ENCODE measurements at regions not wholly inside any gene's neighbourhood (a gene's known extent, or its start where the extent isn't known, plus 50 kb on each side); places are given as distances from the start of the nearest gene placed in this dataset.

DNA sequence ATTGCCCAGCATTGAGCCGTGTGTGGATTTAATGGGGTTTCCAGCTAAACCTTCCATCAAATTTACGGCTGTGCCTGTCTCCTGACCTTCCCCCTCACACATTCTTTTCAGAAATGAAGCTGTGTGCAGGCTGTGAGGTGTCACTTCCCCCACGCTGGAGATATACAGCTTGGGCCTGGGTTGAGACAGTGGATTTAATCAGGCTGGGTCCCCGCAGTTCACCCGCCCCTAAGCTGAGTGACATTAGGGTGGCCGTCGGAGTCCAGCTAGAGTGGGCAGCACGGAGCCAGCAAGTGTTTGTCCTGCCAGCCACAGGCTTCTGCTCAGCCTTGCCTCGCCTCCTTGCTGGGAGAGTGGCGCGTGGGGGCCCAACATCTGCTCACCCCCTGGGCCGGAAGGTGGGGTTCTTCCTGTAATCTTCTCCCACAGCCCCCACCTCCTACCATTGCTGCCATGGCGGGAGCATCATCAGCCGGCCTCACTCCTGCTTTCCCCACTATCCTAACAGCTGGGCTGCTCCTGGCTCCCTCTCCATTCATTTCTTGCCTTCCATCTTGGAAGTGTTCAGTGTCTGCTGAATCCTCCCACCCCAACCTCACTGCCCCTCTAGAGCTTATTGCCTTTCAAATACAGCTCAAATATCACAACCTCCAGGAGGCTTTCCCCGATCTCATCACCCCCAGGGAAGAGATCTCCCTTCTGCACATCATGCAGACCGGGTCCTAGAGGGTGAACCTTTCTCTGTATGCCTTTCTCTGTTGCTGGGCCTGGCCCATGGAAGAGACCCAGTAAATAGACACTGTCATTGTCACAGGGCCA lies 149.0 kb downstream of the GLI2 start:
- no peak for DNase-seq

DNA sequence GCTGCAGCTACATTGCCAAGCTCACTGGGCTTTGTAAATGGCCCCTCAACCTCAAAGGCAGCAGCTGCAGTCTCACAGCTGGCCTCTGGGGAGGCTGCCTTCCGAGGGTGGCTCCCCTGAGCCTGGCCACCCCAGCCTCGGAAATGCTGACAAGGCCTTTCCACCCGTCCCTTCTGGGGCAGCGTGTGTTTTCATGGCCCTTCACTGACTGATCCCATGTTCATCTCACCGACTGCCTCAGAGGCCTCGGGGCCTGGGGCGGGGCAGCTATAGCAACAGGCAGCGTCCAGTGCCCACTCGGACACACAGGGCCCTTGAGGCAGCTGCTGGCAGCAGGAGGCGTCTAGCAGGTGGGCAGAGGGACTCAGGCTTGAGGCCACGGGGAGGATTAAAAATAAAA lies 149.7 kb downstream of the GLI2 start:
- DNase-seq, result peak; percentile 52

DNA sequence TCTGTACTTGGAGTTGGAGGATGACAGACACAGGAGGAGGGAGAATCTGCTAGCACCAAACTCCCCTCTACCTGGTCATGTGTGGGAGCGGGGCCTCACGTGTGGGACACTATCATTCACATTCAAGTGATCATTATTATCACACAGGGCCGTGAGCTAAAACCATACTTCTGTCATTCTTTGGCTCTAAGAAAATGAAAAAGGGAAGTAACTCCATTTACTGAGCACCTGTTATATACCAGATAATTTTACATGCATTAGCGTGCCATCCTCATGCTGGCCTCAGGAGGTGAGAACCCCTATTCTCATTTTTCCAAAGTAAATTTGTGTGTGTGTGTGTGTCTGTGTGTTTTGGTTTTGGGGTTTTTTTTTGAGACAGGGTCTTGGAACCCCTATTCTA lies 150.1 kb downstream of the GLI2 start:
- DNase-seq, result no peak

DNA sequence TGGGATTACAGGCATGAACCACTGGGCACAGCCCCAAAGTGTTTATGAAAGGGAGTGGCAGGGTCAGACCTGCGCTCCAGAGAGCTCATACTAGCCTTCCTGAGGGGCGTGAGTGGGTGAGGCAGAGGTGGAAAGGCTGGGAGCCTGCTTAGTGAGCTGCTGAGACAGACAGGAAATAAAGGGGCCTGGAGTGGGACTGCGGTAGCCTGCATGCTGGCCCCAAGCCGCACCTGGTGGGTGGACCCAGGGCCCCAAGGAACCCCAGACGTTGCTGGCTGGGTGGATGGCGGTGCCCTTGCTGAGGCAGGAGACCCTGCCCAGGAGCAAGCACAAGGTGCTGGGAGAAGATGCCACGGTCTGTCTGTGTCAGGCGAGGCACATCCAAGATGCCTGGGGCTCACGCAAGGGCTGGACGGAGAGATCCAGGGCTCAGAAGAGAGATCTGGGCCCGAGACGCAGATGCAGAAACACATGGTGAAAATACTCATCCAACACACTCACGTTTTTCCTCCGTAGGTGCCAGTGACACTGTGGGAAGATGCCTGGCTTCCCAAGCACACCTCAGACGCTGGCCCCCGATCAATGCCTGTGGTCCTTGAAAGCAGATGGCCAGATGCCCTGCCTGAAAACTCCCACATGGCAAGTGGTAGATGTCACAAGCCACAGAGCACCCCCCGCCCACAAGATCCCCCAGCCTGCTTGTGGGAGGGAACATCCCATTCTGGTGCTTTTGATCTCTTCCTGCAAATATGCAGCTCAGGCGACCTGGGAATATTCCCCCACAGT lies 151.1 kb downstream of the GLI2 start:
- no peak for DNase-seq

DNA sequence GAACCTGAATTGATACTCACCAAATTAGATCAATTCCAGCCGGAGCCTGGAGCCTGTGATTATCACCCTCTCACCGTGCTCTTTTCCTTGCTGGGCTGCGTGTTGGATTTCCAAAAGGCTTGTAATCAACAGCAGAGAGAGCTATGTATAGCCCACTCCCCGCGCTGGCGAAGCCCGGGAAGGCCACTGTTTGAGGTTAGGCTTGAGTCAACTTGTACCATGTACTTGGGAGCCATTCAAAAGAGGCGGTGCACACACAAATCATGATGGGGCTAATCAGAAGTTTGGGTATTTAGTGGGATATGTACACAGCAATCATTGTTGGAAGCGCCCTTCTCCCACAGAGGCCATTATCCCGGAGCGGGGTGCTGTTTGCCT lies 151.6 kb downstream of the GLI2 start:
- peak; percentile 59 for DNase-seq

DNA sequence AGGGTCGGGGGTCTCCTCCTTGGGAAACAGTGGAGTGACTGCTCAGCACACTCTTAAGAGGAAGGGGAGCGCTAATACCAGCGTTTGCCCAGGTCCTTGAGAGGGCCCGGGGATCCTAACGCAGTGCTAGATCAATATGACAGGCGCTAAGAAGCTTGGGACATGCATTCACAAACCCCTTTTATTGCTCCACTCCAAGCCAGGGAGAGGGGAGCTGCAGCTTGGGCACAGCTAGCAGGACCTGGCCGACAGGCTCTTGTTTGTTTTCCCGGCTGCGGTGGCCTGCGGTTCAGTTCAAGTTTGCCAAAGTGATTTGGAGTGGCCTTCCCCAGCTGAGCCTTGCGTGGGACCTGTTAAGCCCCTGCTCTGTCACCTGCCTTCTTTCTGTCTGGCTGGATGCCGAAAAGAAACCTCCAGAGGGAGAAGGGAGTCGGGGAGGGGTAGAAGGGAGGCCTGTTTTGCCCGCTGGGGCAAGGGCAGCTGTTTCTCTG lies 152.1 kb downstream of the GLI2 start:
- peak; percentile 52 for DNase-seq

DNA sequence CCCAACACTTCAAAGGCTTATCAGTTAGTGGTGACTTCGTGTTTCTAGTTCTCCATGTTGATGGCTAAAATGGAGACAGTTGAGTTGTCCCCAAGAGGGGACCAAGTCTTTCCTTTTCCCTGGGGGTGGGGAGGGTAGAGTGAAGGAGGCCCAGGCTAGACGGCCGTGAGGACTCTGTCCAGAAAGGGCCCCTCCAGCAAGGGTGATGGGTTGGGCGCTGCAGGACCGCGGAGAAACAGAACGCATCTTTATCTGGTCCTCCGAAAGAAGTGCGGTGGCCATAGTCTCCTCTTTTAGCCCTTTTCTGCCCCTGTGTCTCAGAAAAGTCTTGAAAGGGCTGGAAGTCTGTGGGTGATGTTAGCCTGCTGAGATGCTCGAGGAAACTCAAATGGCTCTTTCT lies 153.2 kb downstream of the GLI2 start:
- no peak for DNase-seq

DNA sequence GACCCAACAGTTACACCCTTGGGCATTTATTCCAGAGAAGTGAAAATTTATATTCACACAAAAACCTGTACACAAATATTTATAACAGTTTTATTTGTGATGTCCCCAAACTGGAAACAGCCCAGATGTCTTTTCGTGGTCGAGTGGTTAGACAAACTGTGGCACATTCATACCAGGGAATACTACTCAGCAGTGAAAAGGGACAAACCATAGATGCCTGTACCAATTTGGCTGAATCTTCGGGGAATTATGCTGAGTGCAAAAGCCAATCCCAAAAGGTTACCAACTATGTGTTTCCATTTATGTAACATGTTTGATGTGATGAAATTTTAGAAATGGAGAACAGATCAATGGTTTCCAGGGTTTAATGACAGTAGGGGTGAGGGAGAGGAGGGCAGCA lies 154.3 kb downstream of the GLI2 start:
- DNase-seq, result no peak

DNA sequence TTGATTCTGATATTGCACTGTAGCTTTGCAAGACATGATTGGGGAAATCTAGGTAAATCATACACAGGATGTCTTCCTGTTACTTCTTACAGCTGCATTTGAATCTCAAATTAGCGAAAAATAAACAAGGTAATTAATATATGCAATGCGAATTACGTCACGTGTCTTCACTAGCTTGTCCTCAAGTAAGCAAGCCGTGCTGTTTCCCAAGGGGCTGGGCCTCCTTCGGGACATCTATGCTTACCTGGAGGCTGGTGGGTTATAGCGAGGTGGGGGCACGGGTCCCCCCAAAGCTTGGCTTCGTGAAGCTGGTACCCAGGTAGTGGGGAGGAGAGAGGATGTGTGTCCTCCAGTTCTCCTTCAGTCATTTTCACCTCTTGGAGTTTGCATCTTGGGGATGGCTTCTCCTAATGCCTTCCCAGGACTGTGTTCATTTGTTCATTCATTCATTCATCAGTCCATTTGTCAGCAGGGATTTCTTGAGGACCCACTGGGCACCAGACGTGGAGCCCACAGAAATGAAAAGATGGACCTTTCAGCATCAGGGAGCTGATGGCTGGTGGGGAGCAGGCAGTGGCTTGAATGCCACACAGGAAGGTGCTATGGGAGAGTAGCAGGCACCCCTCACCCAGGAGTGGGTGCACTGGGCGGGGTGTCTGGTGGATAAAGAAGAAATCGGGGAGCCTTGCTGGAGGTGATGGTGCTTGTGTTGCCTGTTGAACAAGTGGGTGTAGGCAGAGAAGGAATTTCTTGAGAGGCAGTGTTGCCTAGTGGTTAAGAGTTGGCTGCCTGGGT lies 155.1 kb downstream of the GLI2 start:
- DNase-seq, result no peak

DNA sequence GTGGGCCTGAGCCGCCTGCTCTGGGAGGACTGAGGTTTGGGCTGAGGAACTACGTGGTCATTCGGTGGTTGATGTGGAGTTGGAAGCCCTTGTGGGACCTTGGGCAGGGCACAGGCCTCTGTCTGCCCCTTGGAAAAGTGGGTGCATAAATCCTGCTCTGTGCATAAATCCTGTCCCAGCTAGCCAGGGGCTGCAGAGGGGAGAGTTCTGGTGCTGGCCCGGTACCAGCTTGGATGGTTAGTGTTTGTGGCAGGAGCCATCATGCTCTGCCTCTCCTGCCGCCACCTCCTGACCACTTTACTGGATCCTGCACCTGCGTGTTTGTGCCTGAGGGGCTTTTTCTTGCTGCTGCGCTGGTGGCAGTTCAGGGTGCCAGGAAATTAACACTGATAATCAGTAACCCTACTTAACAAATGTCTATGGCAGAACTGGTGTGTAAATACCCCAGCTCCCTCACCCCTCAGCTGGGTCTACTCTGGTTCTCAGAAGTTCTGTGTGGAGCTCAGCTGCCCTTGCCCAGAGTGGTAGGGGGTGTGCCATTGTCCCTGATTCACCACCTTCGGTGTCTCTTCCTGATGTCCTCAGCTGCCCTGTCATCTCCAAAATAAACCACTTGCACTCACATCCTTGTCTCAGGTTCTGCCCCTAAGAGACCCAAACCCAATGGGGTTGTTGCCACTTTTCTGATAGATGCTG lies 156.8 kb downstream of the GLI2 start:
- DNase-seq, result no peak

DNA sequence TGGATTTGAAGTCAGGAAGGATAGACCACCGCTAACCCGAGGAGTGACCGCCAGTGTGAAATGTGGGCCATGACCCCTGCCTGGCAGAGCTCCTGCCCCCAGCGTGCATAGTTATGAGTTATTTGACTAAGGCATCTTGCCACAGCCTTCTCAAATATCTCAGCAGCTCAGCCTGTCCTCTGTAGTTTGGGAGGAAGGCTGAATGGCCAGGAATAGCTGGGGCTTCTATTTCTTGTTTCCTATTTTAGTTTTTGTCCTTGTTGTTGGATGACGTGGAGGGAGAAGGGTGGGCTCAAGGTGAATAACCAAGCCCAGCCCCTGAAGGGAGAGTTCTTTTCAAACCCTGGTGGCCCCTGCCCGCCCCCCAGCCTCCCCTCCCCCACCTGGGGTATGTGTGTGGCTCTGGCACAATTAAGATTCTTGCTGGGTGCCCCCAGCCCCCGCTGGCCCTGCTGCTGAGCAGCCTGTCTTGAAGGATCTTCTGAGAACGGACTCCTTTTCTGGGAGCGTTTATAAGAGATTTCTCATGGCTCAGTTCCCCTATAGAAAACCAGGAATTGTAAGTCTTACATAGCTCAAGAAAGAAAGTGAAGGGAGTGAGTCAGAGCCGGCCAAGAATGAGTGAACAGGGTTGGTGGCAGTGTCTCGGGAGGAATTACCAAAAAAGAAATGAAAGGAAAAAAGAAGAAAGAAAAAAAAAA lies 157.4 kb downstream of the GLI2 start:
- DNase-seq, result peak; percentile 64

DNA sequence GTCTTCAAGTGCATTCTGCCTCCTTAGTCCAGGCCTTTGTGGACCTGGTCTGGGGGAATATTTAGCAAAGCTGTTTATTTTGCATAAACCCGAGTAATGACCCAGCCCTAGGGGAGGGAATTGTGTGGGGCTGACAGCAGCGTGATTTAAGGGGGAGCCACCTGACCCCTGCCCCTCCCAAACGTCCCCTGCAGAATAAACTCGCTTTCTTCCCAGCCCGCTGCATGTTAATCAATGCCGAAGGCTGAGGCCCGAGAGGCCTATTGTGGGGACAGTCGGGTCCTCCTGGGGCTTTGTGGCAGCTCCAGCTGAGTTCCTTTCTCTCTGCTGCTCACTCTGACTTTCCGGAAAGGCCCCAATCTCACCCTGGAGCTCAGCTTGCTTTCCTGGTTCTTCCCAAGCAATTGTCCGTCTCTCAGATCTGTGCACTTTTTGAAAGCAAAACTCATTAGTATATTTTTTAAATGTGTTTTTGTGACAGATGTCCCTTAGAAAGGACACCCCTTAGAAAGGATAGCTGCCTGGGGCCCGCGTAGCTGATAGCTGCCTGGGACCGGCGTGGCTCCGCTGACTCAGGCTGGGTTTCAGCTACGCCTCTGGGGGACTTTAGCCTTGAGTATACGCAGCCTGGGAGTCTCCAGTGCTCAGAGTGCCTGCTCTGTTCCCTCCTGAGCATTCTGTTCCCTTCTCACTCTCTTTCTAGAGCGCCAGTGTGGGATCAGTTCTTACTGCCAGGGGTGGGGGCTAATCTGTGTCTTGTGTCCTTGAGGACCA lies 158.3 kb downstream of the GLI2 start:
- peak; percentile 88 for DNase-seq

DNA sequence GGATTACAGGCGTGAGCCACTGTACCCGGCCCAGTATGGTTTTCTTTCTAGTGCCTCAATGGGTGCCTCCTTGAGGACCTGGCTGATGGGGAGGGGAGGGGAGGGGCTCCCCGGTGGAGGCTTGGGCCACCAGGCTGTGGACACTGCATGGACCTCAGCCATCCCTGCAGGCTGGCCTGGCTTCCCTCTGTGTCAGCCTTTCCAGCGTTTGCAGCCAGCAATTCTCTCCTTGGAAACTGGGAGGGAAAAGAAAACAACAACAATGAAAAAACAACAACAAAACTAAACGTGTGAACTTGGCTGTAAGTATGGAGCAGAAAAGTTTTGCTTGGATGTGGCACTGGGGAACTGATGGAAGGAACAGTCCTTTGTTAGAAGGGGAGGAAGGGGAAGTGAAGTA lies 159.3 kb downstream of the GLI2 start:
- no peak for DNase-seq

DNA sequence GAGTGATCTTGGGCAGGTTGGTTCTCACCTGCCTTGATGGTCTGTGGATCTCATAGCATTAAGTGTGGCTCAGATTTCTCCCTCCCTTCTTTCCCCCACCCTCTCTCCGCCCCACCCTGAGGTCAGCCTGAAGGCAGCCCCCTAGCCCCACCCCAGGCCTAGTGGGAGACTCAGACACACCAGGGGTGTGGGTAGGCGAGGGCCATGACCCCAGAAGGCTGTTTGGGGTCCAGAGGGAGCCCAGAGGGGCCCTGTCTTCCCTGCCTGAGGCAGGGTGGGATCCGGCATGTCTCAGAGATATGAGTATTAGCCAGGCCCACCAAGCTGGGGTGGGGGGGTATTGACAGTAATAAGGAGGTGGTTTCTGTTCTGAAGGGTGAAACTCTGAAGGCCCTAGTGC lies 160.5 kb downstream of the GLI2 start:
- DNase-seq, result no peak

DNA sequence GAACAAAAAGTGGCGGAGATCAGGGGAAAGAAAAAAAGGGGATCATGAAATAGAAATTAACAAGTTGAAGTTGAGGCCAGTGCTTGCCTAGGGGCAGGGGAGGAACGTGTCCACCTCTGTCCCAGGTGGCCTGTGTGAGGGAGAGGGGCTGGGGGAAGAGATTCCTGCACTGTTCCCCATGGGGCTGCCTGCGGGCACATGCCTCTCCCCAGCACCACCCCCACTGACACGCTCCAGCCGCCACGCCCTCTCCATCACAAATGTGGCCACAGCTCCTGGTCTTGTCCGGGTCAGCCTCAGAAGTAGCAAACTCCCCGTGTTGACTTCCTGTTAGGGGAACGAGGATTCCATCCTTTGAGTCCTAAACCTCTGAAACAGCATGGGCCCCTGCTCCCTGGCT lies 161.2 kb downstream of the GLI2 start:
- DNase-seq, result no peak

DNA sequence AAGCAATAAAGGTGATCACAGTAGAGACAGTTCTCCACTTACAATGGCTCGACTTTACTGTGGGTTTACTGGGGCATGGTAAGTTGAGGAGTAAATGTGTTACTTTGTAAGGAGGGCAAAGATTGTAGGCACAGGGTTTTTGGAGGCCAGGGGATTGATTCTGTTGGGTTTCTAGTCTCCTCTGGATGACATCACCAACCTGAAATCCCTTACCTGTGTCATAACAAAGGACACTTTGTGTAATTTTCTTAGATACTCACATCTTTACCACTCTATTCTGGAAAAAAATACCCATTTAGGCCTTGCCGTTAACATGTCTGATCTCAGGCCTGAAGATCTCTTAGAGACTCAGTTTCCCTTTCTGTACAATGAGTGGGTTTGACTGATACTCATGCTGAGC lies 161.7 kb downstream of the GLI2 start:
- DNase-seq, result no peak

DNA sequence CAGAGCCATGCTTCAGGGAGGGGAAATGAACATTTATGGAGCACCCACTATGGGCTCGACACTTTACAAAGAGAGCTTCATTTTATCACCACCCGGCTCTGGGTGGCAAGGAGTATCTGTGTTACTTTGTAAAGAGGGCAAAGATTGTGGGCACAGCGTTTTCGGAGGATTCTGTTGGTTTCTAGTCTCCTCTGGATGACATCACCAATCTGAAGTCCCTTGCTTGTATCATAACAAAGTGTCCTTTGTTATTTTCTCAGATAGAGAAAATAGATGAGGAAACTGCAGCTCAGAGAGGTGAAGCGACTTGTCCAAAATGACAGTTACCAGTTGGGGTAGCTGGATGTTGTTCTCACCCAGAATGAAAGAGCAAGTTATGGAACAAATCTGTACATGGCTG lies 162.8 kb downstream of the GLI2 start:
- DNase-seq, result no peak

DNA sequence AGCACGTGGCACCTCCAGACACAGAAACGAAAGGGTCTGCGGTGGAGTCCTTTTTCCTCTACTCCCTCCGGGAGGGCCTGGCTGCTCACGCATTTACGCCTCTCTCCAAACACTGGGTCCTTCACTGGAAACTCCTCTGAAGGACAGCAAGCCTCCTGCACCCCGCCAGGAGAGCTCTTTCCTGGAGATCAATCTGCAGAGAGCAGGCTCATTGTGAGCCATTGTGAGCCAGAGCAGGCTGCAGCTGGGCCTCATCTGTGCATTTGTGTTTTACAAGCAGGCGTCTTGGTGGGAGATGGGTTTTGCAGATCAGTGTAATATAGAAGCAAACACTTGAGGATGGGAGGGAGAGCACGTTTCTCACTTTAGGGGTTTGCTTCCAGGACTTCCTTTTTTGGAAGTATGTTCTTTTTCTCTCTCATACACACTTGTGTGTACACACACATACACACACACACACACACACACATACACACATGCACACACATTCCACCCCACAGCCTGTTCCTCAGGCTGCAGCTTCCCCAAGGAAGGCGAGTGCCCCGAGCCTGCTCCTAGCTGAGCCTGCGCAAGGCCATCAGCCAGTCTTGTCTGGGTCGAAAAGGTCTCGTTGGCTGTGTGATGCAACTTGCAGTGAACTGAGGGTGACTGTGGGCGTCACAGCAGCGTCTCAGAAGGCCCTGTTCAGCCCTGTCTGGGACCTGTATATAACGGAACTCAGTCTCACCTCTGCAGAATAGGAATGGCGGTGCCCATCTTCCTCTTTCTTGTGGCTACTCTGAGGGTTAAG lies 163.5 kb downstream of the GLI2 start:
- DNase-seq, result peak; percentile 75

DNA sequence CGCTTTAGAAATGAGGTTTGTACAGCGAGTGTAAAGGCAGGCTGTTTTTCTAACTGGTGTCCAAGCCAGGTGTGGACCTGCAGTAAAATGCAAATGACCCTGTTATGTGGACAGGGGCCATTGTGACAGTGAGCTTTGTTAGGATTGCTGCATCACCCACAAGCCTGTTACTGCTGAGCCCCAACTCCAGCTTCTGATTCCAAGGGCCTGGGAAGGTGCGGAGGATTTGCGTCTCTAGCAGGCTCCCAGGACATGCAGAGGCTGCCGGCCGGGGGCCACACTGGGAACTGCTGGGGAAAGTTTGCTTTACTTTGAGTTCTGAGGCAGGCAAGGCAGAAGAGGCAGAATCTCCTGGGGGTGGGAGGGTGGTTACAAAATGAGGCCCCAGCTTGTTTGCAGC lies 164.1 kb downstream of the GLI2 start:
- DNase-seq, result no peak

DNA sequence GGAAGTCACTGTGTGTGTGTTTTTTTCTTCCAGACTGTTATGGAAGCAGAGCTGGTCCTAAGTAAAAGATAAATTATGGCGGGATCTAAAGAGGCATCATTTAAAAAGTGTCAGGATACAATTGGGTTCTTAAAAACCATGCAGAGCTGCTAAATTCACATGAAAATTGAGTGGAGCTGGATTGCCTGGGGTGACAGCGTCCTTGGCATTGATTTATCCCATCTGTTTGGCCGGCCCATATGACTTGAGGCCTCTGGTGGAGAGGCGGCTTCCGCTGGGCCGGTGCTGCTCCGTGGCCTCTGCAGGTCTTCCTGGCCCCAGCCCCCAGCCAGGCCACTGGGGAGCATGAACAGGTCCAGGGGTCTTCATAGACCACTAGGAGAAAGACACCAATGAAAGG lies 165.5 kb downstream of the GLI2 start:
- no peak for DNase-seq

DNA sequence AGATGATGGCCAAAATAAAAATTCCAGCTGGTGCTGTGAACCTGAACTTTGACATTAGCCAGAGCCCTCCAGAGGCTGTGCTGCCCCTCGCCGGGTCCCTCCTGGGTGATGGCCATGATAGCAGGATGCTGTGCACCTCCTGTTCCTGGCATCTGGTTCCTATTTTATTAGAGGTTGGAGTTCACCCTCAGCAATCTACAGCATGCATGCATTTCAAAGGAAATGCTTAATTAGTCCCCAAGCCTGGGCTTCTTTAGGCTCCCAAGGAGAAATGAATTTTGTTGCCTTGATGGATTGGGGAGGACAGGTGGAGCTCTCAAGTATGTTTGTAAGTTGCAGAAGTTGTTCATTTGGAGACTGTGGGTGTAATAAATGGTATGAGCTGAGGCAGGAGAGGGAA lies 166.9 kb downstream of the GLI2 start:
- DNase-seq, result no peak
